CD4-positive, alpha-beta memory T cell (primary cell): ENCODE measurements at regions not wholly inside any gene's neighbourhood (a gene's known extent, or its start where the extent isn't known, plus 50 kb on each side); places are given as distances from the start of the nearest gene placed in this dataset.
A peak's percentile ranks its signal among the peaks of the same experiment; 100 is the strongest.

Experiments used
- CTCF ChIA-PET: fragments of 350-600 bp; sonication (Branson Sonifier 250); formaldehyde crosslinking; loops from one replicate; lab custom pipeline; 2021; ENCODE audit warnings: inconsistent platforms; ENCODE audit not compliant: partially characterized antibody; lab: Charles Lee
- POLR2A ChIA-PET: fragments of 350-600 bp; sonication (Branson Sonifier 250); formaldehyde crosslinking; loops from one replicate; lab custom pipeline; 2021; ENCODE audit not compliant: partially characterized antibody; lab: Charles Lee
- DNase-seq, 5 donors: peaks; one replicate each; pipeline versions ENCODE4 v3.0.0 to v3.0.0-alpha.2; 2020 to 2022; ENCODE audit warnings: mixed read lengths in 1 of 5
- H3K27ac ChIP-seq: one replicate; pipeline ENCODE4 v1.7.0; 2013; ENCODE audit warnings: low read depth, low read length
- H3K27me3 ChIP-seq: 2 replicates; pipeline ENCODE4 v1.7.0; 2013; ENCODE audit warnings: mild to moderate bottlenecking, low read length, moderate library complexity; ENCODE audit not compliant: insufficient read depth
- H3K36me3 ChIP-seq: 2 replicates; pipeline ENCODE4 v1.7.0; 2013; ENCODE audit warnings: mild to moderate bottlenecking, low read length, moderate library complexity; ENCODE audit not compliant: insufficient read depth
- H3K4me1 ChIP-seq: 2 replicates; pipeline ENCODE4 v1.7.0; 2013; ENCODE audit warnings: mild to moderate bottlenecking, low read length, moderate library complexity; ENCODE audit not compliant: insufficient read depth
- H3K4me3 ChIP-seq, 2 donors: one replicate each; pipeline ENCODE4 v1.7.0; 2013; ENCODE audit warnings: low read length in 2 of 2, mild to moderate bottlenecking in 1 of 2
- H3K9me3 ChIP-seq, 2 donors: one replicate each; pipeline ENCODE4 v1.7.0; 2013; ENCODE audit warnings: low read length in 2 of 2, control low read depth in 1 of 2; ENCODE audit not compliant: control insufficient read depth in 1 of 2
- H3K27ac Mint-ChIP-seq, 7 donors: one replicate each; pipeline ENCODE4 v1.8.0; 2020 to 2021; ENCODE audit warnings: mixed read lengths in 7 of 7, mild to moderate bottlenecking in 6 of 7, inconsistent platforms in 3 of 7, moderate library complexity in 3 of 7
- H3K27me3 Mint-ChIP-seq, 2 donors: one replicate each; pipeline ENCODE4 v1.8.0; 2020 to 2021; ENCODE audit warnings: mixed read lengths in 2 of 2
- H3K36me3 Mint-ChIP-seq, 2 donors: one replicate each; pipeline ENCODE4 v1.8.0; 2020 to 2021; ENCODE audit warnings: mixed read lengths in 2 of 2, inconsistent platforms in 1 of 2, mild to moderate bottlenecking in 1 of 2
- H3K4me1 Mint-ChIP-seq, 4 donors: one replicate each; pipeline ENCODE4 v1.8.0; 2020 to 2021; ENCODE audit warnings: mixed read lengths in 4 of 4, mild to moderate bottlenecking in 1 of 4
- H3K4me3 Mint-ChIP-seq, 8 donors: one replicate each; pipeline ENCODE4 v1.8.0; 2020 to 2021; ENCODE audit warnings: mixed read lengths in 8 of 8, mild to moderate bottlenecking in 7 of 8, moderate library complexity in 6 of 8, inconsistent platforms in 3 of 8
- H3K9me3 Mint-ChIP-seq, 8 donors: one replicate each; pipeline ENCODE4 v1.8.0; 2020 to 2021; ENCODE audit warnings: mixed read lengths in 8 of 8, mild to moderate bottlenecking in 5 of 8, inconsistent platforms in 3 of 8, moderate library complexity in 1 of 8
- intact Hi-C: fragments of 100-400 bp; cut with micrococcal nuclease; formaldehyde crosslinking; loops from one replicate; pipeline ENCODE4 v1.15.1; 2023

DNA sequence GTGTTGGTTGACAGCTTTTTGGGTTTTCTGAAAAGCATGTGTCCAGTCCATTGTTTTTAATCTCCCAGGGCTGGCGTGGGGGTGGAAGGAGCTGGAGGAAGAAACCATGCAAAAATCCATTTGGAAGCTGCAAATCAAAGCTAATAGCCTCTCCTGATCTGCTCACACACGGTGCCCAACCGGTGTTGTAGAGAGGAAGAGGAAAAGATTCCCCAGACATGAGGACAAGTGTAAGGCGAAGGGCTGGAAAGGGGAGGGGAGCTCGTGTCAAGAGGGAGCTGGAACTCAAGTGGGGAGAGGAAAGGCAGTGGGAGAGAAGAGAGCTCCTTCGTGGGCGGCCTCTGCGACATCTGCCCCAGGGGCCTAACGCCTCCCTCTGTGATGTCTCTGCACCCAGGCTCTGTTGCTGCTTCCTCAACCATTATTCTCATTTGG, 112.3 kb upstream of the IRF2BP2 start:
- Histone ChIP-seq H3K27me3 (no peaks in the 10 kb centered on the region), H3K9me3 (no peaks in the 10 kb centered on the region), H3K27ac (no peak overlapping the region), H3K36me3 (no peaks in the 10 kb centered on the region), H3K4me1 (peaks cover 59% of the 10 kb centered on the region), H3K4me3 (no peak overlapping the region)
- Mint-ChIP-seq H3K27ac (peak overlapping the region; percentile 68 to 98 (median 82)), H3K36me3 (peaks cover 0 to 9% of the 10 kb centered on the region in 2 donors), H3K4me3 (peak overlapping the region in 4 of 8 donors; percentile 10 to 52 (median 42)), H3K4me1 (peaks cover 43 to 77% (median 60%) of the 10 kb centered on the region in 4 donors), H3K9me3 (peaks cover 0 to 5% (median 0%) of the 10 kb centered on the region in 8 donors), H3K27me3 (peaks cover 0 to 3% of the 10 kb centered on the region in 2 donors)
- DNase-seq = no peak
- ChIA-PET POLR2A (interaction anchor here (0.5 to 8.2 kb wide), 6 partner anchors 16 to 290 kb away, joined by 3 to 272 read pairs (median 15); partner anchors contain the start of gene IRF2BP2), CTCF (interaction anchor here (1.2 to 1.5 kb wide), 3 partner anchors 10 to 123 kb away, joined by 3 read pairs; no protein-coding TSS in a partner anchor)
- intact Hi-C loops = no loop called here

DNA sequence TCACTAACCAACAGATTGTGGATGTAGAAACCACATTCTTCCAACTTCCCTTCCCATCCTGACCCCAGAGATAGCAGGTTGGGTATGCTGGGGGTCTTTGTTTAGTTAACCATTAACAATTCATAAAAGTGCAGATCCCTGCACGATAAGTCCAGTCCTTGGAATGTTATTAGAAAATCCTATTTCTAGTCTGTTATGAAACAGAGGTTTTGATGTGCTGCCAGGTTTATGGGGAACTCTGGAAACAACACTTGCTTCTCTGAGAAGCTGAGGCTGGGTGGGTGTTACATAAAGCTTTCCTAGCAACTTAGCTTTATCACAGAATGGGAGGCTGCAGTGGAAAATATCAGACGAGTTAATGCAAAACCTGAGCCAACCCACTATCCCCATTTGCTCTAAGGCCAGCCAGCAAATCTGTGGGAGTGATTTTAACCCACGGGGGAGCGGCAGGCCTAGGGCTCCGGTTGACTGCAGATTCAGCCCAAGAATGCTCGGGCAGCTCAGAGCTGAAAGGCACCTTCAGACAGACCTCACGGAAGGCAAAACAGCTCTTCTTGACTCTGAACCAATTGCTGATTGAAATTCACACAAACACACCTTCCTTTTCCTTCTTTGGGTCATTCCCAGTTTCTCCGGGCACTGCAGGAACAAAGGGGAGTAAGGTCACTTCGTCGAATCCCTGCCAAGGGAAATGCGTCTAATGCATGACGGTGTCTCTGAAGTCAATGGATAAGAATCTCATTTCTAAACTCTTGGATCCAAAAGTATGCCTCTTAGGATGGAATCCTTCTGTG, 111.7 kb upstream of the IRF2BP2 start:
- H3K36me3 ChIP-seq = no peaks in the 10 kb centered on the region
- H3K4me1 Mint-ChIP-seq = peaks cover 39 to 70% (median 54%) of the 10 kb centered on the region in 4 donors
- ChIA-PET CTCF (interaction anchor here (0.6 to 1.5 kb wide), 4 partner anchors 11 to 359 kb away, joined by 3 read pairs; no protein-coding TSS in a partner anchor), POLR2A (interaction anchor here (0.5 to 8.2 kb wide), 5 partner anchors 15 to 119 kb away, joined by 3 to 272 read pairs (median 15); partner anchors contain the start of gene IRF2BP2)
- no peaks in the 10 kb centered on the region for H3K9me3 ChIP-seq
- H3K27me3 Mint-ChIP-seq = peaks cover 0 to 3% of the 10 kb centered on the region in 2 donors
- peaks cover 0 to 9% of the 10 kb centered on the region in 2 donors for H3K36me3 Mint-ChIP-seq
- no peaks in the 10 kb centered on the region for H3K27me3 ChIP-seq
- DNase-seq = no peak
- intact Hi-C loops = no loop called here
- peak overlapping the region in 1 of 8 donors; percentile 48 for H3K4me3 Mint-ChIP-seq
- no peak overlapping the region for H3K27ac ChIP-seq
- no peak overlapping the region for H3K4me3 ChIP-seq
- peaks cover 53% of the 10 kb centered on the region for H3K4me1 ChIP-seq
- H3K9me3 Mint-ChIP-seq = peaks cover 0 to 5% (median 0%) of the 10 kb centered on the region in 8 donors
- peak overlapping the region; percentile 68 to 98 (median 82) for H3K27ac Mint-ChIP-seq

DNA sequence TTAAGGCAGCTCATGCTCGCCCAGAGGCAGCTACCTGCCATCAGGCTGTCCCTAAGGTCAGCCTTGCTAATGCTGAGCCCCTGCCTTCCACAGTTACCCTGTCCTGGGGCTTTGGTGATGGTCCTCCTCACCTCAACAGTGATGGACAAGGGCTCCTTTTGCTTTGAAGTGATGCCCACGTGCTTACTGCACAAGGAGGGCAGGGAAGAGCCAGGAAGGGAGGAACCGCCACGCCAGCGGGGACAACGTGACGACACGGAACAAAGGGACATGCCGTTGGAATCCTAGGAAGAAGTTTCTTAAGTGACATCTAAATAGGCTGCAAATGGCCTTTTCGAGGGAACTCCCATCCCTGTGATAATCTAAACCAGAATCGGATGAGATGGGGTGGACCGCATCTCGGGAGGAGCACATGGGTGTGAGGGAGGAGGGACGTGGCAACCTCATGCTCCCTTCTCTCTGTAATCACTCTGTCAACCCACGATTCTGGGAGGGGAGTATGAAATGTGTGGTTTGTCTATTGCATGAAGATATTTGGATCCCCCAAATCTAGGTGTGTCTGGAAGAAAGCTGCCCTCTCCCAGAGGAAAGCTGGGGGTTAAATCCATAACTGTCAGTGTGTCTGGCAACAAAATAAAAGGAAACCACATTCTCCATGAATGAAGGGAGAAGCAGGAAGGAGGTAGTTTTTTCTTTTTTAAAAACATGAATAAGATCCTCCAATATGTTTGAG, 110.9 kb upstream of the IRF2BP2 start:
- Histone ChIP-seq H3K4me3 (no peak overlapping the region), H3K27ac (no peak overlapping the region), H3K4me1 (peaks cover 45% of the 10 kb centered on the region), H3K9me3 (no peaks in the 10 kb centered on the region), H3K36me3 (no peaks in the 10 kb centered on the region), H3K27me3 (no peaks in the 10 kb centered on the region)
- DNase-seq = no peak
- peaks cover 0 to 9% of the 10 kb centered on the region in 2 donors for H3K36me3 Mint-ChIP-seq
- H3K4me1 Mint-ChIP-seq = peaks cover 37 to 62% (median 48%) of the 10 kb centered on the region in 4 donors
- H3K27me3 Mint-ChIP-seq = peaks cover 0 to 3% of the 10 kb centered on the region in 2 donors
- H3K27ac Mint-ChIP-seq = peak overlapping the region in 6 of 7 donors; percentile 35 to 98 (median 74)
- ChIA-PET POLR2A (interaction anchor here (0.6 to 8.2 kb wide), 4 partner anchors 10 to 119 kb away, joined by 3 to 272 read pairs (median 75); partner anchors contain the start of gene IRF2BP2), CTCF (interaction anchor here (1.1 to 1.3 kb wide), 2 partner anchors 123 to 393 kb away, joined by 3 read pairs; no protein-coding TSS in a partner anchor)
- H3K9me3 Mint-ChIP-seq = peaks cover 0 to 5% (median 0%) of the 10 kb centered on the region in 8 donors
- no peak overlapping the region for H3K4me3 Mint-ChIP-seq
- intact Hi-C loops = no loop called here

DNA sequence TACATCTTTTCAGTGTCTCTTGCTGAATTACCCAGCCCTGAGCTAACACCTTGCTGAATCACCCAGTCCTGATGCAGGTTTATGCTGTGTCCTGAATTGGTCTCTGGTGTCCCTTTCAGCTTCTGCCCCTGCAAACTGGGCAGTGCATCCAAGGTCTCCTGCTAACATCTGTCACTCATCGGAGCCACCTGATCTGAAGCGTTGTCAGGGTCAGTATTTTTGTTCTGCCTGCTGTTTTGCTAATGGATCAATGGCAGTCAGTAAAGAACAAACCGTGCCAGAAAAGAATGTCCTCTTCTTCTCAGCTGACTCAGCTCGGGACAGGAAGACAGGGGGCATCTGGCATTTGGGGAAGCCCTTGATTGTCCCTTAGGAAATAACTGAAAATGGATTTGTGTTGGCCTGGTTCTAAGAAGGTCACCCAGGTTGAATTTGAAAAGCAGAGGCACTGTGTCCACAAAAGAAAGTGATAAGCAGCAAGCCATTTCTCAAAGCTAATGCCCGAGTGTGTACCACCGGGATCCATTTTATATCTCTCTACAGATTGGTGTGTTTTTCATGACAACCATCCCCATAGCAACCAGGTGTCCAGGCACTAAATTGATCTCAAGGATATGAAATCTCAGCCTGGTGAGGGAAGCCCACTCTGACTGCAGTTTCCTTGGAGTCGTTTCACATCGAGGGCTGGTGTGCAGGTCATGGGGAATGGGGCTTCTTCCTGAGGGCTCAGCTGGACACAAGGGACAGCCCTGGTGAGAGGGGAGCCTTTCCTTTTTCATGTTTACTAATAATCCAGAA, 109.7 kb upstream of the IRF2BP2 start:
- H3K4me3 Mint-ChIP-seq = peak overlapping the region in 1 of 8 donors; percentile 47
- peak overlapping the region in 5 of 7 donors; percentile 36 to 95 (median 50) for H3K27ac Mint-ChIP-seq
- POLR2A ChIA-PET = interaction anchor here (1.0 kb wide), 1 partner anchor 11 kb away, joined by 3 read pairs; no protein-coding TSS in a partner anchor

DNA sequence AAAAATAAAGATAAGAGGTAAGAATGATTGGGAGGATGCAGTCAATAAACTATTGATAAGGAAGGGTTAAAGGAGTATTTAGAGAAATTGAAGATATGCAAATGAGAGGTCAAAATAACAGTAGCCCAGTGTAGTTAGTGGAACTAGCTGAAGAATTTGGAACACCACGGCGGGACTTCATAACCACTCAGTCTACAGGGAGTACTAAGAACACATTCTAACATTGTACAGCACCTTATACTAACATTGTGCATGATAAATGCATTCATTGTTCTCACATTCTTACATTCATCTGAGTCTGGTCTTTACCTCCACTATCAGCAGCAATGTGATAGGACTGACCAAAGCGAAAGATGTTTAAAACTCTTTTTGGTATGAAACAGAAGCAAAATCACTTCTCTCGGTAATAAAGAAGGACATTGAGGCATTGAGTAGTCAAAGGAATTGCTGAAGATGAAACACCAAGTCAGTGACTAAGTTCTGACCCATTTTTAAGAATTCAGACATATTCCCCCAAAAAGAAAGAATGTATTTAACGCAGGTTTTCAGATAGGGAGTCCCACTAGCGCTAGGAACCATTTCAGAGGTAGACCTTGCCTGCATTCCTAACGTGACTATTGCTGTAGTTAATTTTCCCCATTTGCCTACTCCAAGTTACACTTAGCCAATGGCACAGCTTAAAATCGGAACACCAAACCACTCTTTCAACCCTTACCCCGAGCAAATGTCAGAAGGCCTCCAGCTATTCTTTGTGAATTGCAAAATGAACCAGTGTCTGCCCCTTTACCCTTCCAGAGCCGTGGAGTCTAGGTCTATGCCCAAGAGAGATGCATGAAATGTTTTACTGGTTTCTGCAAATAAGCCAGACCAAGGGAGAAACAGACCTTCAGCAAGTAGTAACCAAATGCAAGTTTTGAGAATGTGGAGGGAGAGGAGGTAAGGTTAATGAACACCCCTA, 108.8 kb upstream of the IRF2BP2 start:
- Mint-ChIP-seq H3K4me1 (peaks cover 18 to 41% (median 31%) of the 10 kb centered on the region in 4 donors), H3K27ac (peak overlapping the region in 4 of 7 donors; percentile 32 to 51 (median 40)), H3K27me3 (peaks cover 0 to under 1% of the 10 kb centered on the region in 2 donors), H3K4me3 (no peak overlapping the region), H3K9me3 (peaks cover 0 to 1% (median 0%) of the 10 kb centered on the region in 8 donors), H3K36me3 (peaks cover 0 to 2% of the 10 kb centered on the region in 2 donors)
- Histone ChIP-seq H3K27ac (no peak overlapping the region), H3K27me3 (no peaks in the 10 kb centered on the region), H3K9me3 (no peaks in the 10 kb centered on the region), H3K36me3 (no peaks in the 10 kb centered on the region), H3K4me1 (peaks cover 24% of the 10 kb centered on the region), H3K4me3 (no peak overlapping the region)
- ChIA-PET POLR2A (interaction anchor here (1.7 kb wide), 1 partner anchor 105 kb away, joined by 4 read pairs; no protein-coding TSS in a partner anchor), CTCF (interaction anchor here (0.6 to 1.7 kb wide), 3 partner anchors 12 to 180 kb away, joined by 3 read pairs; no protein-coding TSS in a partner anchor)
- intact Hi-C loops = no loop called here
- no peak for DNase-seq

More for the DNA sequence above, 109.7 kb upstream of the IRF2BP2 start:
- Histone ChIP-seq H3K36me3 (no peaks in the 10 kb centered on the region), H3K4me3 (no peak overlapping the region), H3K4me1 (peaks cover 33% of the 10 kb centered on the region), H3K27me3 (no peaks in the 10 kb centered on the region), H3K9me3 (no peaks in the 10 kb centered on the region), H3K27ac (no peak overlapping the region)
- peaks cover 24 to 50% (median 38%) of the 10 kb centered on the region in 4 donors for H3K4me1 Mint-ChIP-seq
- no peak for DNase-seq
- intact Hi-C loops = no loop called here
- peaks cover 0 to 5% (median 0%) of the 10 kb centered on the region in 8 donors for H3K9me3 Mint-ChIP-seq
- H3K27me3 Mint-ChIP-seq = peaks cover 0 to 3% of the 10 kb centered on the region in 2 donors
- peaks cover 0 to 9% of the 10 kb centered on the region in 2 donors for H3K36me3 Mint-ChIP-seq
- CTCF ChIA-PET = interaction anchor here (1.1 to 1.3 kb wide), 2 partner anchors 122 to 392 kb away, joined by 3 read pairs; no protein-coding TSS in a partner anchor
